WTC11 (cell line): ENCODE measurements at regions not wholly inside any gene's neighbourhood (a gene's known extent, or its start where the extent isn't known, plus 50 kb on each side); places are given as distances from the start of the nearest gene placed in this dataset.

Source experiments
- ATAC-seq: fragments of 200-7000 bp; cut with Tn5 transposase; 2 replicates; pipeline ENCODE4 v1.10.0; 2021; ENCODE audit warnings: mild to moderate bottlenecking, moderate library complexity
- CTCF ChIA-PET: fragments of 300-600 bp; sonication (Branson Sonifier 250); formaldehyde crosslinking; loops from one replicate; lab custom pipeline; 2021; ENCODE audit warnings: antibody characterized with exemption; lab: Charles Lee
- POLR2A ChIA-PET: fragments of 350-600 bp; sonication (Branson Sonifier 250); formaldehyde crosslinking; loops from one replicate; lab custom pipeline; 2021; ENCODE audit warnings: antibody characterized with exemption; lab: Charles Lee
- DNase-seq: peaks from one replicate; pipeline ENCODE4 v3.0.0; 2021; ENCODE audit warnings: low spot score
- H3K27ac Mint-ChIP-seq: 2 replicates; pipeline ENCODE4 v1.8.0; 2021; ENCODE audit warnings: mixed read lengths
- H3K27me3 Mint-ChIP-seq: 2 replicates; pipeline ENCODE4 v1.8.0; 2021; ENCODE audit warnings: low read depth, mild to moderate bottlenecking, moderate library complexity, mixed read lengths
- H3K36me3 Mint-ChIP-seq: 2 replicates; pipeline ENCODE4 v1.8.0; 2021; ENCODE audit warnings: mixed read lengths
- H3K4me1 Mint-ChIP-seq: 2 replicates; pipeline ENCODE4 v1.8.0; 2022; ENCODE audit warnings: mixed read lengths
- H3K4me3 Mint-ChIP-seq: 2 replicates; pipeline ENCODE4 v1.8.0; 2021; ENCODE audit warnings: mild to moderate bottlenecking, moderate library complexity, mixed read lengths
- H3K9me3 Mint-ChIP-seq: 2 replicates; pipeline ENCODE4 v1.8.0; 2021; ENCODE audit warnings: mixed read lengths
- ATF1 ChIP-seq: sonication (generic); formaldehyde crosslinking; IDR thresholded peaks from 2 replicates; pipeline ENCODE4 v1.8.1; 2023; ENCODE audit warnings: mild to moderate bottlenecking, moderate library complexity, missing genetic modification reagents
- FOXP1 ChIP-seq: sonication (generic); formaldehyde crosslinking; IDR thresholded peaks from 2 replicates; pipeline ENCODE4 v1.8.0; 2022; ENCODE audit warnings: missing genetic modification reagents, mild to moderate bottlenecking, moderate library complexity, borderline replicate concordance
- GRHL2 ChIP-seq: fragments of 250-450 bp; sonication (Bioruptor Pico); IDR thresholded peaks from 2 replicates; pipeline ENCODE4 v1.8.0; 2022; ENCODE audit warnings: mild to moderate bottlenecking, moderate library complexity; ENCODE audit not compliant: insufficient replicate concordance, severe bottlenecking
- IRF2 ChIP-seq: sonication (generic); formaldehyde crosslinking; IDR thresholded peaks from 2 replicates; pipeline ENCODE4 v1.8.0; 2022; ENCODE audit warnings: low read depth, missing genetic modification reagents, borderline replicate concordance
- JAZF1 ChIP-seq: fragments of 250-450 bp; sonication (Bioruptor Pico); IDR thresholded peaks from 2 replicates; pipeline ENCODE4 v1.9.0; 2021; ENCODE audit warnings: moderate library complexity, mild to moderate bottlenecking, inconsistent platforms
- MXD4 ChIP-seq: fragments of 250-450 bp; sonication (Bioruptor Pico); IDR thresholded peaks from 2 replicates; pipeline ENCODE4 v1.8.0; 2021; ENCODE audit warnings: mild to moderate bottlenecking, moderate library complexity, borderline replicate concordance
- NFYB ChIP-seq: sonication (generic); formaldehyde crosslinking; conservative IDR thresholded peaks from 2 replicates; pipeline ENCODE4 v1.8.0; 2022; ENCODE audit warnings: low read depth, missing genetic modification reagents
- NR3C1 ChIP-seq: sonication (generic); formaldehyde crosslinking; conservative IDR thresholded peaks from 2 replicates; pipeline ENCODE4 v1.8.1; 2023; ENCODE audit warnings: low read depth, mild to moderate bottlenecking, missing genetic modification reagents
- SOX15 ChIP-seq: fragments of 250-450 bp; sonication (Bioruptor Pico); IDR thresholded peaks from 2 replicates; pipeline ENCODE4 v1.9.0; 2021; ENCODE audit warnings: mild to moderate bottlenecking
- TEAD1 ChIP-seq: sonication (generic); formaldehyde crosslinking; IDR thresholded peaks from 2 replicates; pipeline ENCODE4 v1.8.0; 2022; ENCODE audit warnings: mild to moderate bottlenecking, missing genetic modification reagents
- TP53 ChIP-seq: sonication (generic); formaldehyde crosslinking; IDR thresholded peaks from 2 replicates; pipeline ENCODE4 v1.8.1; 2023; ENCODE audit warnings: mild to moderate bottlenecking, missing genetic modification reagents
- ZBTB21 ChIP-seq: sonication (generic); formaldehyde crosslinking; IDR thresholded peaks from 2 replicates; pipeline ENCODE4 v1.8.1; 2023; ENCODE audit warnings: mild to moderate bottlenecking, missing genetic modification reagents, borderline replicate concordance
- ZNF121 ChIP-seq: sonication (generic); formaldehyde crosslinking; IDR thresholded peaks from 2 replicates; pipeline ENCODE4 v1.8.0; 2023; ENCODE audit warnings: missing genetic modification reagents
- ZNF138 ChIP-seq: sonication (generic); formaldehyde crosslinking; conservative IDR thresholded peaks from 2 replicates; pipeline ENCODE4 v1.8.1; 2022; ENCODE audit warnings: mild to moderate bottlenecking, moderate library complexity, missing genetic modification reagents
- ZNF219 ChIP-seq: sonication (generic); formaldehyde crosslinking; IDR thresholded peaks from 2 replicates; pipeline ENCODE4 v1.8.0; 2023; ENCODE audit warnings: missing genetic modification reagents, mild to moderate bottlenecking, borderline replicate concordance
- ZNF232 ChIP-seq: sonication (generic); formaldehyde crosslinking; IDR thresholded peaks from 2 replicates; pipeline ENCODE4 v1.8.0; 2022; ENCODE audit warnings: mild to moderate bottlenecking, missing genetic modification reagents
- ZNF263 ChIP-seq: sonication (generic); formaldehyde crosslinking; IDR thresholded peaks from 2 replicates; pipeline ENCODE4 v1.8.1; 2022; ENCODE audit warnings: low read depth, mild to moderate bottlenecking, moderate library complexity, missing genetic modification reagents
- ZNF671 ChIP-seq: fragments of 250-450 bp; sonication (Bioruptor Pico); IDR thresholded peaks from 2 replicates; pipeline ENCODE4 v1.8.0; 2021; ENCODE audit warnings: mild to moderate bottlenecking
- TF ChIP-seq, protein P1 (sequence below): sonication (generic); formaldehyde crosslinking; conservative IDR thresholded peaks from 2 replicates; pipeline ENCODE4 v1.8.1; 2023; ENCODE audit warnings: mild to moderate bottlenecking, low read depth, missing genetic modification reagents, moderate library complexity
- TF ChIP-seq, protein P2 (sequence below): sonication (generic); formaldehyde crosslinking; IDR thresholded peaks from 2 replicates; pipeline ENCODE4 v1.8.0; 2023; ENCODE audit warnings: missing genetic modification reagents, mild to moderate bottlenecking, borderline replicate concordance
- TF ChIP-seq, protein P3 (sequence below): fragments of 250-450 bp; sonication (Bioruptor Pico); IDR thresholded peaks from 2 replicates; pipeline ENCODE4 v1.9.0; 2021; ENCODE audit warnings: mild to moderate bottlenecking
- TF ChIP-seq, protein P4 (sequence below): sonication (generic); formaldehyde crosslinking; IDR thresholded peaks from 2 replicates; pipeline ENCODE4 v1.8.1; 2022; ENCODE audit warnings: missing genetic modification reagents, borderline replicate concordance
- TF ChIP-seq, protein P5 (sequence below): sonication (generic); formaldehyde crosslinking; IDR thresholded peaks from 2 replicates; pipeline ENCODE4 v1.8.0; 2022; ENCODE audit warnings: mild to moderate bottlenecking, missing genetic modification reagents

DNA sequence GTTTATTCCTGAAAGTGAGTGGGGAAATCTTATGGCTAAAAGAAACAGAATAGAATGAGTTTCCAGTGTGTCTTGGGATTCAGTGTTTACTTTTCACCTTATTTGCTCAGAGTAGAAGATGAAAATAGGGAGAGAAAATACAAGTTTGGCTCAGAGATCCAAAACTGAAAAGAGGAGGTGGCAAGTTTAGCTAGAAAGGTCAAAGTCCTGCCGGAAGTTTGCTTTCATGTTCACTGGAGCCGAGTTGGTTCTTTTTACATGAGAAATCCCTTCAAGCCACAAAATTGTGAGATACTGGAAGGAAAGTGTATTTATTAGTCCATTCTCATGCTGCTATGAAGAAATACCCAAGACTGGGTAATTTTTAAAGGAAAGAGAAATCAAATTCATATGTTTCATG lies 604.6 kb downstream of the MRPL39 start:
- CTCF ChIA-PET = no interaction called here
- DNase-seq = no peak
- H3K4me3 Mint-ChIP-seq = no peak overlapping the region

DNA sequence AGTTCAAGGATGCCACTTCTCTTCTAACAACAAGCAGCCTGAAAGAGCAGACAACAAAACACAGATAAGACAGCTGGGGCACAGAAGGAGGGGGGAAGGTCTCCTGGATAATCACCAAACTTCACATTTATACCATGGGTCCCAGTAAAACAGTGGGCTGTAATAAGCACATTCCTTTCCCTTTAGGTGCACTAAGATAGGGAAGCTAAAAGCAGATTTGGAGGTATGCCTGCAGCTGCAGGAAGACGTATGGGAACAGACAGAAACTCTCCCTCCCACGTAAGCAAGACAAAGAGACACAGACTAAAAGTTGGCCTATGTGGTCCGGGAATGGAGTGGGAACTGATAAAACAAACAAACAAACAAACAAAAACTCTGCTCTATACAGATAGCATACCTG lies 612.1 kb downstream of the MRPL39 start:
- TF ChIP-seq, protein P1, sequence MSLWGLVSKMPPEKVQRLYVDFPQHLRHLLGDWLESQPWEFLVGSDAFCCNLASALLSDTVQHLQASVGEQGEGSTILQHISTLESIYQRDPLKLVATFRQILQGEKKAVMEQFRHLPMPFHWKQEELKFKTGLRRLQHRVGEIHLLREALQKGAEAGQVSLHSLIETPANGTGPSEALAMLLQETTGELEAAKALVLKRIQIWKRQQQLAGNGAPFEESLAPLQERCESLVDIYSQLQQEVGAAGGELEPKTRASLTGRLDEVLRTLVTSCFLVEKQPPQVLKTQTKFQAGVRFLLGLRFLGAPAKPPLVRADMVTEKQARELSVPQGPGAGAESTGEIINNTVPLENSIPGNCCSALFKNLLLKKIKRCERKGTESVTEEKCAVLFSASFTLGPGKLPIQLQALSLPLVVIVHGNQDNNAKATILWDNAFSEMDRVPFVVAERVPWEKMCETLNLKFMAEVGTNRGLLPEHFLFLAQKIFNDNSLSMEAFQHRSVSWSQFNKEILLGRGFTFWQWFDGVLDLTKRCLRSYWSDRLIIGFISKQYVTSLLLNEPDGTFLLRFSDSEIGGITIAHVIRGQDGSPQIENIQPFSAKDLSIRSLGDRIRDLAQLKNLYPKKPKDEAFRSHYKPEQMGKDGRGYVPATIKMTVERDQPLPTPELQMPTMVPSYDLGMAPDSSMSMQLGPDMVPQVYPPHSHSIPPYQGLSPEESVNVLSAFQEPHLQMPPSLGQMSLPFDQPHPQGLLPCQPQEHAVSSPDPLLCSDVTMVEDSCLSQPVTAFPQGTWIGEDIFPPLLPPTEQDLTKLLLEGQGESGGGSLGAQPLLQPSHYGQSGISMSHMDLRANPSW = no peak
- TF ChIP-seq ZNF232 (CRISPR knock-in tag) = no peak
- no peak for TF ChIP-seq NR3C1 (CRISPR knock-in tag)
- TF ChIP-seq ATF1 (CRISPR knock-in tag) = no peak
- no peak for TF ChIP-seq NFYB (CRISPR knock-in tag)
- TF ChIP-seq, protein P2, sequence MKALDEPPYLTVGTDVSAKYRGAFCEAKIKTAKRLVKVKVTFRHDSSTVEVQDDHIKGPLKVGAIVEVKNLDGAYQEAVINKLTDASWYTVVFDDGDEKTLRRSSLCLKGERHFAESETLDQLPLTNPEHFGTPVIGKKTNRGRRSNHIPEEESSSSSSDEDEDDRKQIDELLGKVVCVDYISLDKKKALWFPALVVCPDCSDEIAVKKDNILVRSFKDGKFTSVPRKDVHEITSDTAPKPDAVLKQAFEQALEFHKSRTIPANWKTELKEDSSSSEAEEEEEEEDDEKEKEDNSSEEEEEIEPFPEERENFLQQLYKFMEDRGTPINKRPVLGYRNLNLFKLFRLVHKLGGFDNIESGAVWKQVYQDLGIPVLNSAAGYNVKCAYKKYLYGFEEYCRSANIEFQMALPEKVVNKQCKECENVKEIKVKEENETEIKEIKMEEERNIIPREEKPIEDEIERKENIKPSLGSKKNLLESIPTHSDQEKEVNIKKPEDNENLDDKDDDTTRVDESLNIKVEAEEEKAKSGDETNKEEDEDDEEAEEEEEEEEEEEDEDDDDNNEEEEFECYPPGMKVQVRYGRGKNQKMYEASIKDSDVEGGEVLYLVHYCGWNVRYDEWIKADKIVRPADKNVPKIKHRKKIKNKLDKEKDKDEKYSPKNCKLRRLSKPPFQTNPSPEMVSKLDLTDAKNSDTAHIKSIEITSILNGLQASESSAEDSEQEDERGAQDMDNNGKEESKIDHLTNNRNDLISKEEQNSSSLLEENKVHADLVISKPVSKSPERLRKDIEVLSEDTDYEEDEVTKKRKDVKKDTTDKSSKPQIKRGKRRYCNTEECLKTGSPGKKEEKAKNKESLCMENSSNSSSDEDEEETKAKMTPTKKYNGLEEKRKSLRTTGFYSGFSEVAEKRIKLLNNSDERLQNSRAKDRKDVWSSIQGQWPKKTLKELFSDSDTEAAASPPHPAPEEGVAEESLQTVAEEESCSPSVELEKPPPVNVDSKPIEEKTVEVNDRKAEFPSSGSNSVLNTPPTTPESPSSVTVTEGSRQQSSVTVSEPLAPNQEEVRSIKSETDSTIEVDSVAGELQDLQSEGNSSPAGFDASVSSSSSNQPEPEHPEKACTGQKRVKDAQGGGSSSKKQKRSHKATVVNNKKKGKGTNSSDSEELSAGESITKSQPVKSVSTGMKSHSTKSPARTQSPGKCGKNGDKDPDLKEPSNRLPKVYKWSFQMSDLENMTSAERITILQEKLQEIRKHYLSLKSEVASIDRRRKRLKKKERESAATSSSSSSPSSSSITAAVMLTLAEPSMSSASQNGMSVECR (CRISPR knock-in tag) = no peak
- TF ChIP-seq SOX15 (CRISPR knock-in tag) = no peak
- TF ChIP-seq JAZF1 (CRISPR knock-in tag) = no peak
- TF ChIP-seq MXD4 (CRISPR knock-in tag) = no peak
- TF ChIP-seq, protein P3, sequence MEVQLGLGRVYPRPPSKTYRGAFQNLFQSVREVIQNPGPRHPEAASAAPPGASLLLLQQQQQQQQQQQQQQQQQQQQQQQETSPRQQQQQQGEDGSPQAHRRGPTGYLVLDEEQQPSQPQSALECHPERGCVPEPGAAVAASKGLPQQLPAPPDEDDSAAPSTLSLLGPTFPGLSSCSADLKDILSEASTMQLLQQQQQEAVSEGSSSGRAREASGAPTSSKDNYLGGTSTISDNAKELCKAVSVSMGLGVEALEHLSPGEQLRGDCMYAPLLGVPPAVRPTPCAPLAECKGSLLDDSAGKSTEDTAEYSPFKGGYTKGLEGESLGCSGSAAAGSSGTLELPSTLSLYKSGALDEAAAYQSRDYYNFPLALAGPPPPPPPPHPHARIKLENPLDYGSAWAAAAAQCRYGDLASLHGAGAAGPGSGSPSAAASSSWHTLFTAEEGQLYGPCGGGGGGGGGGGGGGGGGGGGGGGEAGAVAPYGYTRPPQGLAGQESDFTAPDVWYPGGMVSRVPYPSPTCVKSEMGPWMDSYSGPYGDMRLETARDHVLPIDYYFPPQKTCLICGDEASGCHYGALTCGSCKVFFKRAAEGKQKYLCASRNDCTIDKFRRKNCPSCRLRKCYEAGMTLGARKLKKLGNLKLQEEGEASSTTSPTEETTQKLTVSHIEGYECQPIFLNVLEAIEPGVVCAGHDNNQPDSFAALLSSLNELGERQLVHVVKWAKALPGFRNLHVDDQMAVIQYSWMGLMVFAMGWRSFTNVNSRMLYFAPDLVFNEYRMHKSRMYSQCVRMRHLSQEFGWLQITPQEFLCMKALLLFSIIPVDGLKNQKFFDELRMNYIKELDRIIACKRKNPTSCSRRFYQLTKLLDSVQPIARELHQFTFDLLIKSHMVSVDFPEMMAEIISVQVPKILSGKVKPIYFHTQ = no peak
- no peak for TF ChIP-seq TP53 (CRISPR knock-in tag)
- TF ChIP-seq ZNF121 (CRISPR knock-in tag) = no peak
- TF ChIP-seq, protein P4, sequence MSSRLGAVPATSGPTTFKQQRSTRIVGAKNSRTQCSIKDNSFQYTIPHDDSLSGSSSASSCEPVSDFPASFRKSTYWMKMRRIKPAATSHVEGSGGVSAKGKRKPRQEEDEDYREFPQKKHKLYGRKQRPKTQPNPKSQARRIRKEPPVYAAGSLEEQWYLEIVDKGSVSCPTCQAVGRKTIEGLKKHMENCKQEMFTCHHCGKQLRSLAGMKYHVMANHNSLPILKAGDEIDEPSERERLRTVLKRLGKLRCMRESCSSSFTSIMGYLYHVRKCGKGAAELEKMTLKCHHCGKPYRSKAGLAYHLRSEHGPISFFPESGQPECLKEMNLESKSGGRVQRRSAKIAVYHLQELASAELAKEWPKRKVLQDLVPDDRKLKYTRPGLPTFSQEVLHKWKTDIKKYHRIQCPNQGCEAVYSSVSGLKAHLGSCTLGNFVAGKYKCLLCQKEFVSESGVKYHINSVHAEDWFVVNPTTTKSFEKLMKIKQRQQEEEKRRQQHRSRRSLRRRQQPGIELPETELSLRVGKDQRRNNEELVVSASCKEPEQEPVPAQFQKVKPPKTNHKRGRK (CRISPR knock-in tag) = no peak
- TF ChIP-seq TEAD1 (CRISPR knock-in tag) = no peak
- no peak for TF ChIP-seq ZNF219 (CRISPR knock-in tag)
- TF ChIP-seq IRF2 (CRISPR knock-in tag) = no peak
- no peak for TF ChIP-seq FOXP1 (CRISPR knock-in tag)
- TF ChIP-seq ZBTB21 = no peak

More for the DNA sequence above, 604.6 kb downstream of the MRPL39 start:
- H3K4me1 Mint-ChIP-seq = no peaks in the 10 kb centered on the region
- POLR2A ChIA-PET = no interaction called here
- H3K9me3 Mint-ChIP-seq = peaks cover 23% of the 10 kb centered on the region
- TF ChIP-seq, protein P5, sequence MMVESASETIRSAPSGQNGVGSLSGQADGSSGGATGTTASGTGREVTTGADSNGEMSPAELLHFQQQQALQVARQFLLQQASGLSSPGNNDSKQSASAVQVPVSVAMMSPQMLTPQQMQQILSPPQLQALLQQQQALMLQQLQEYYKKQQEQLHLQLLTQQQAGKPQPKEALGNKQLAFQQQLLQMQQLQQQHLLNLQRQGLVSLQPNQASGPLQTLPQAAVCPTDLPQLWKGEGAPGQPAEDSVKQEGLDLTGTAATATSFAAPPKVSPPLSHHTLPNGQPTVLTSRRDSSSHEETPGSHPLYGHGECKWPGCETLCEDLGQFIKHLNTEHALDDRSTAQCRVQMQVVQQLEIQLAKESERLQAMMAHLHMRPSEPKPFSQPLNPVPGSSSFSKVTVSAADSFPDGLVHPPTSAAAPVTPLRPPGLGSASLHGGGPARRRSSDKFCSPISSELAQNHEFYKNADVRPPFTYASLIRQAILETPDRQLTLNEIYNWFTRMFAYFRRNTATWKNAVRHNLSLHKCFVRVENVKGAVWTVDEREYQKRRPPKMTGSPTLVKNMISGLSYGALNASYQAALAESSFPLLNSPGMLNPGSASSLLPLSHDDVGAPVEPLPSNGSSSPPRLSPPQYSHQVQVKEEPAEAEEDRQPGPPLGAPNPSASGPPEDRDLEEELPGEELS (CRISPR knock-in tag) = no peak
- TF ChIP-seq ZNF138 (CRISPR knock-in tag) = no peak
- TF ChIP-seq ZNF671 (CRISPR knock-in tag) = no peak
- no peak for TF ChIP-seq ZNF263 (CRISPR knock-in tag)
- TF ChIP-seq NFYB (CRISPR knock-in tag) = no peak
- no peak for TF ChIP-seq GRHL2
- H3K27me3 Mint-ChIP-seq = no peaks in the 10 kb centered on the region; the same call in 1 of the 2 replicates
- no peak overlapping the region for H3K27ac Mint-ChIP-seq
- H3K36me3 Mint-ChIP-seq = peaks cover 7% of the 10 kb centered on the region; the same call in 1 of the 2 replicates
- no peak for ATAC-seq

More for the DNA sequence above, 612.1 kb downstream of the MRPL39 start:
- ChIA-PET POLR2A (no interaction called here), CTCF (no interaction called here)
- H3K36me3 Mint-ChIP-seq = no peaks in the 10 kb centered on the region
- H3K27me3 Mint-ChIP-seq = no peaks in the 10 kb centered on the region
- ATAC-seq = no peak
- H3K9me3 Mint-ChIP-seq = peaks cover 11% of the 10 kb centered on the region
- no peak overlapping the region; the same call in 1 of the 2 replicates for H3K27ac Mint-ChIP-seq
- H3K4me3 Mint-ChIP-seq = no peak overlapping the region
- peaks cover 3% of the 10 kb centered on the region for H3K4me1 Mint-ChIP-seq
- no peak for DNase-seq
